GM12878 (cell line): ENCODE measurements at regions not wholly inside any gene's neighbourhood (a gene's known extent, or its start where the extent isn't known, plus 50 kb on each side); places are given as distances from the start of the nearest gene placed in this dataset.

Experiments used
- ATAC-seq: fragments of 200-7000 bp; cut with Tn5 transposase; 3 replicates; pipeline ENCODE4 v1.9.1; 2020; ENCODE audit warnings: mild to moderate bottlenecking, moderate library complexity
- BruUV-seq: library from RNA; stranded (reverse); fragments of 400-500 nt; replicated peaks from 2 replicates; lab custom pipeline; 2021; lab: Mats Ljungman, UMichigan
- CTCF ChIA-PET: fragments of 300-600 bp; sonication (Branson Sonifier 250); formaldehyde crosslinking; extraction: SDS; loops from one replicate; lab custom pipeline; 2021; ENCODE audit warnings: inconsistent platforms; lab: Yijun Ruan, JAX
- POLR2A ChIA-PET: fragments of 350-600 bp; formaldehyde crosslinking; extraction: SDS; loops from one replicate; lab custom pipeline; 2021; ENCODE audit warnings: inconsistent platforms; lab: Charles Lee
- RAD21 ChIA-PET: fragments of 300-600 bp; sonication (Branson Sonifier 250); formaldehyde crosslinking; loops from one replicate; lab custom pipeline; 2023; ENCODE audit warnings: antibody characterized with exemption; ENCODE audit not compliant: unreplicated experiment; lab: Charles Lee
- SMC1A ChIA-PET: fragments of 300-600 bp; sonication (Branson Sonifier 250); formaldehyde crosslinking; loops from one replicate; lab custom pipeline; 2023; ENCODE audit not compliant: unreplicated experiment, uncharacterized antibody; lab: Charles Lee
- DNase-seq: peaks from one replicate; pipeline ENCODE4 v3.0.0-alpha.2; 2011; ENCODE audit warnings: low read depth, low spot score
- FAIRE-seq: peaks from 3 replicates; lab custom pipeline; 2011; peaks lifted over from hg19 to GRCh38; lab: Jason Lieb, UNC
- H2AFZ ChIP-seq: 2 replicates; pipeline ENCODE4 v1.6.0; 2011; ENCODE audit warnings: low read depth, low read length, control low read depth; ENCODE audit not compliant: control insufficient read depth
- H3K27ac ChIP-seq: 2 replicates; pipeline ENCODE4 v1.5.1; 2011; ENCODE audit warnings: control low read depth; ENCODE audit not compliant: control insufficient read depth, insufficient read depth
- H3K27me3 ChIP-seq, 2 experiments: replicated peaks in 1 of 2; 2 replicates each; pipeline versions ENCODE4 v1.6.0 to v1.6.1; 2011; ENCODE audit warnings: low read length in 1 of 2; ENCODE audit not compliant: control insufficient read depth in 2 of 2, insufficient read depth in 2 of 2
- H3K36me3 ChIP-seq, 2 experiments: 2 replicates each; pipeline ENCODE4 v1.5.1; 2011; ENCODE audit warnings: low read length in 1 of 2; ENCODE audit not compliant: control insufficient read depth in 2 of 2, insufficient read depth in 2 of 2
- H3K4me1 ChIP-seq: 2 replicates; pipeline ENCODE4 v1.6.1; 2011; ENCODE audit warnings: mild to moderate bottlenecking, low read length, moderate library complexity, mixed read lengths; ENCODE audit not compliant: control insufficient read depth, insufficient read depth
- H3K4me2 ChIP-seq: 2 replicates; pipeline ENCODE4 v1.6.0; 2011; ENCODE audit warnings: control low read depth; ENCODE audit not compliant: control insufficient read depth, insufficient read depth
- H3K4me3 ChIP-seq: fragments of 200-600 bp; sonication (generic); 2 replicates; pipeline ENCODE4 v1.5.1; 2016
- H3K79me2 ChIP-seq: 2 replicates; pipeline ENCODE4 v1.6.0; 2011; ENCODE audit warnings: low read length; ENCODE audit not compliant: control insufficient read depth, insufficient read depth
- H3K9ac ChIP-seq: 2 replicates; pipeline ENCODE4 v1.8.0; 2011; ENCODE audit warnings: low read length, control low read depth, mixed read lengths; ENCODE audit not compliant: control insufficient read depth, insufficient read depth
- H3K9me3 ChIP-seq: replicated peaks from 3 replicates; pipeline ENCODE4 v1.5.1; 2011; ENCODE audit warnings: mild to moderate bottlenecking, low read length; ENCODE audit not compliant: control insufficient read depth, insufficient read depth
- H4K20me1 ChIP-seq: 2 replicates; pipeline ENCODE4 v1.6.0; 2011; ENCODE audit not compliant: control insufficient read depth, insufficient read depth
- ETV6 ChIP-seq, 2 experiments: fragments of 450-650 bp in 1 of 2; IDR thresholded peaks in 1 of 2; conservative IDR thresholded peaks in 1 of 2; 2 replicates each; pipeline ENCODE4 v1.6.1; 2014; ENCODE audit warnings: antibody characterized with exemption in 1 of 2, borderline replicate concordance in 1 of 2, low read depth in 1 of 2, mild to moderate bottlenecking in 1 of 2, moderate library complexity in 1 of 2
- EZH2 ChIP-seq: IDR thresholded peaks from 2 replicates; pipeline ENCODE4 v1.6.1; 2012; ENCODE audit warnings: low read depth, mild to moderate bottlenecking, control low read depth, inconsistent platforms, low read length, borderline replicate concordance; ENCODE audit not compliant: control insufficient read depth
- KDM1A ChIP-seq: fragments of 200-600 bp; sonication (generic); IDR thresholded peaks from 2 replicates; pipeline ENCODE4 v1.6.1; 2016; ENCODE audit warnings: borderline replicate concordance
- RUNX3 ChIP-seq: IDR thresholded peaks from 2 replicates; pipeline ENCODE4 v1.6.1; 2012; ENCODE audit warnings: low read length, inconsistent platforms
- SIN3A ChIP-seq: IDR thresholded peaks from 2 replicates; pipeline ENCODE4 v1.6.1; 2012; ENCODE audit warnings: low read depth, low read length, improper control_type of control experiment
- SREBF1 ChIP-seq: IDR thresholded peaks from 2 replicates; pipeline ENCODE4 v1.6.1; 2012; ENCODE audit warnings: mild to moderate bottlenecking, low read length
- SUZ12 ChIP-seq: fragments of 200-600 bp; sonication (generic); IDR thresholded peaks from one replicate; pipeline ENCODE4 v1.6.1; 2018; ENCODE audit warnings: antibody characterized with exemption, mild to moderate bottlenecking; ENCODE audit not compliant: unreplicated experiment
- TBL1XR1 ChIP-seq: IDR thresholded peaks from 2 replicates; pipeline ENCODE4 v1.6.1; 2012; ENCODE audit warnings: low read depth, low read length, improper control_type of control experiment
- ZNF384 ChIP-seq: IDR thresholded peaks from 2 replicates; pipeline ENCODE4 v1.6.1; 2012; ENCODE audit warnings: low read depth, mild to moderate bottlenecking, low read length, improper control_type of control experiment, borderline replicate concordance
- WGBS: methylation state at CpG from one replicate; pipeline ENCODE4 v1.1.6; 2016; ENCODE audit warnings: low lambda C conversion rate; ENCODE audit not compliant: insufficient replicate concordance, insufficient coverage; ENCODE audit errors: missing lambda C conversion rate; 5-methylcytosine and 5-hydroxymethylcytosine counted together
- in situ Hi-C: fragments of 300-500 bp; cut with MboI; formaldehyde crosslinking; loops from 9 replicates; pipeline ENCODE4 v1.14.3; 2018; ENCODE audit warnings: mixed read lengths
- intact Hi-C: fragments of 100-400 bp; cut with micrococcal nuclease; formaldehyde crosslinking; loops from one replicate; pipeline ENCODE4 v1.14.2; 2022; ENCODE audit not compliant: unreplicated experiment
- TF ChIP-seq, protein P1 (sequence below): fragments of 450-650 bp; formaldehyde crosslinking; IDR thresholded peaks from 2 replicates; pipeline ENCODE4 v1.4.0; 2022; ENCODE audit warnings: mild to moderate bottlenecking, moderate library complexity
- TF ChIP-seq, protein P2 (sequence below): fragments of 450-650 bp; IDR thresholded peaks from 2 replicates; pipeline ENCODE4 v1.6.1; 2016; ENCODE audit warnings: mild to moderate bottlenecking
- TF ChIP-seq, protein P3 (sequence below): IDR thresholded peaks from 2 replicates; pipeline ENCODE4 v1.6.1; 2012; ENCODE audit warnings: low read depth, low read length, improper control_type of control experiment
- TF ChIP-seq, protein P4 (sequence below): fragments of 450-650 bp; IDR thresholded peaks from 2 replicates; pipeline ENCODE4 v1.6.1; 2018; ENCODE audit warnings: borderline replicate concordance, mild to moderate bottlenecking; ENCODE audit not compliant: partially characterized antibody

DNA sequence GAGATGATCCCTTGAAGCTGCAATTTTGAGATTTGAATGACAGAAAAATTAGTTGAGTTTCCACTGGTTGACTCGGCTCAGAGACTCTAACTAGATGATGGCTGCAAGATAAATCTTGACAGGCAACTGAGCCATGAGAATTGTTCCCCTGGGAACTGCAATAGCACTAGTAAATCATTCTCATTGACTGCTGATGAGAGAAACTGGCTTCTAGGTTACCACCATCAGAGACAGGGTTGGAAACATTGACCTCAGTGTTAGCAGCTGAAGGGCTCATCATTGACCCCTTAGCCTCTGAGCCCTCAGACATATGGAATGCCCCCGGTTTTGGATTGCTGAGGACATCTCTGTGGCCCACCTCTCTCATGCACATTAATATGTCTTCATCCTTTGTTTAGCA lies 125.4 kb upstream of the COX10 start (continued):
- no peak for TF ChIP-seq SREBF1
- TF ChIP-seq ETV6 (conservative IDR thresholded peaks at IDR 0.05 in 1 of 2, IDR thresholded peaks at IDR 0.05 in 1 of 2; ENCODE audit: borderline replicate concordance in 1 of 2, low read depth in 1 of 2) = no peak
- TF ChIP-seq ZNF384 = no peak
- no peak for TF ChIP-seq SUZ12
- TF ChIP-seq EZH2 = no peak
- TF ChIP-seq, protein P1, sequence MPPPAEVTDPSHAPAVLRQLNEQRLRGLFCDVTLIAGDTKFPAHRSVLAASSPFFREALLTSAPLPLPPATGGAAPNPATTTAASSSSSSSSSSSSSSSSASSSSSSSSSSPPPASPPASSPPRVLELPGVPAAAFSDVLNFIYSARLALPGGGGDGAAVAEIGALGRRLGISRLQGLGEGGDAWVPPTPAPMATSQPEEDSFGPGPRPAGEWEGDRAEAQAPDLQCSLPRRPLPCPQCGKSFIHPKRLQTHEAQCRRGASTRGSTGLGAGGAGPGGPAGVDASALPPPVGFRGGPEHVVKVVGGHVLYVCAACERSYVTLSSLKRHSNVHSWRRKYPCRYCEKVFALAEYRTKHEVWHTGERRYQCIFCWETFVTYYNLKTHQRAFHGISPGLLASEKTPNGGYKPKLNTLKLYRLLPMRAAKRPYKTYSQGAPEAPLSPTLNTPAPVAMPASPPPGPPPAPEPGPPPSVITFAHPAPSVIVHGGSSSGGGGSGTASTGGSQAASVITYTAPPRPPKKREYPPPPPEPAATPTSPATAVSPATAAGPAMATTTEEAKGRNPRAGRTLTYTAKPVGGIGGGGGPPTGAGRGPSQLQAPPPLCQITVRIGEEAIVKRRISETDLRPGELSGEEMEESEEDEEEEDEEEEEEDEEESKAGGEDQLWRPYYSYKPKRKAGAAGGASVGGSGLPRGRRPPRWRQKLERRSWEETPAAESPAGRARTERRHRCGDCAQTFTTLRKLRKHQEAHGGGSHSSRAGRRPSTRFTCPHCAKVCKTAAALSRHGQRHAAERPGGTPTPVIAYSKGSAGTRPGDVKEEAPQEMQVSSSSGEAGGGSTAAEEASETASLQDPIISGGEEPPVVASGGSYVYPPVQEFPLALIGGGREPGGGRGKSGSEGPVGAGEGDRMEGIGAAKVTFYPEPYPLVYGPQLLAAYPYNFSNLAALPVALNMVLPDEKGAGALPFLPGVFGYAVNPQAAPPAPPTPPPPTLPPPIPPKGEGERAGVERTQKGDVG (CRISPR knock-in tag) = no peak
- TF ChIP-seq, protein P2, sequence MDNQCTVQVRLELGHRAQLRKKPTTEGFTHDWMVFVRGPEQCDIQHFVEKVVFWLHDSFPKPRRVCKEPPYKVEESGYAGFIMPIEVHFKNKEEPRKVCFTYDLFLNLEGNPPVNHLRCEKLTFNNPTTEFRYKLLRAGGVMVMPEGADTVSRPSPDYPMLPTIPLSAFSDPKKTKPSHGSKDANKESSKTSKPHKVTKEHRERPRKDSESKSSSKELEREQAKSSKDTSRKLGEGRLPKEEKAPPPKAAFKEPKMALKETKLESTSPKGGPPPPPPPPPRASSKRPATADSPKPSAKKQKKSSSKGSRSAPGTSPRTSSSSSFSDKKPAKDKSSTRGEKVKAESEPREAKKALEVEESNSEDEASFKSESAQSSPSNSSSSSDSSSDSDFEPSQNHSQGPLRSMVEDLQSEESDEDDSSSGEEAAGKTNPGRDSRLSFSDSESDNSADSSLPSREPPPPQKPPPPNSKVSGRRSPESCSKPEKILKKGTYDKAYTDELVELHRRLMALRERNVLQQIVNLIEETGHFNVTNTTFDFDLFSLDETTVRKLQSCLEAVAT = no peak

DNA sequence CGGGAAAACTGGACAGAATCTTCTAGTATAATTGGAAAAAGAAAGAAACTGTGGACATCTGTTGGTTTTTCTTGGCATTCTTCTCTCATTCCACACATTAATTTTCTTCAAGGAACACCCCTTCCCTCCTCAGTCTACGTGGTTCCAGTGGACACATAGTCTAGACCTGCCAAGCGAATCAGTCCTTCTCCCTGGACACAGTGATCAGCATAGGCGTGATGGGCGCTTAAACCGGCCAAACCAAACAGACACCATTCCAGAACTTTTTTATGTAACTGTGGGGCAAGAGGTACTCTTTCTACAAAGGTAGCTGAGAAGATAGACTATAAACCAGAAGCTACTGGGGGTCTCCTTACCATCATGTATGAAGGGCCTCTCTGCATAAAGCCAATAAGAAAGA lies 121.8 kb upstream of the COX10 start:
- FAIRE-seq (no peak), ATAC-seq (no peak), DNase-seq (no peak)
- ChIA-PET POLR2A (no interaction called here), SMC1A (no interaction called here), RAD21 (no interaction called here), CTCF (no interaction called here)
- H3K4me2 ChIP-seq = no peak overlapping the region
- no peak overlapping the region for H2AFZ ChIP-seq
- H3K9me3 ChIP-seq = no peaks in the 10 kb centered on the region; the same call in 2 of the 3 replicates
- no peaks in the 10 kb centered on the region for H3K27me3 ChIP-seq
- no peaks in the 10 kb centered on the region for H3K4me1 ChIP-seq
- intact Hi-C loops = no loop called here
- 62% methylated on average over 6 of the region's 6 CpGs for WGBS
- in situ Hi-C loops = no loop called here
- H3K36me3 ChIP-seq = no peaks in the 10 kb centered on the region
- TF ChIP-seq TBL1XR1 (no peak), RUNX3 (no peak), SIN3A (no peak), KDM1A (no peak)
- TF ChIP-seq, protein P3, sequence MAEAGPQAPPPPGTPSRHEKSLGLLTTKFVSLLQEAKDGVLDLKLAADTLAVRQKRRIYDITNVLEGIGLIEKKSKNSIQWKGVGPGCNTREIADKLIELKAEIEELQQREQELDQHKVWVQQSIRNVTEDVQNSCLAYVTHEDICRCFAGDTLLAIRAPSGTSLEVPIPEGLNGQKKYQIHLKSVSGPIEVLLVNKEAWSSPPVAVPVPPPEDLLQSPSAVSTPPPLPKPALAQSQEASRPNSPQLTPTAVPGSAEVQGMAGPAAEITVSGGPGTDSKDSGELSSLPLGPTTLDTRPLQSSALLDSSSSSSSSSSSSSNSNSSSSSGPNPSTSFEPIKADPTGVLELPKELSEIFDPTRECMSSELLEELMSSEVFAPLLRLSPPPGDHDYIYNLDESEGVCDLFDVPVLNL = no peak
- TF ChIP-seq, protein P4, sequence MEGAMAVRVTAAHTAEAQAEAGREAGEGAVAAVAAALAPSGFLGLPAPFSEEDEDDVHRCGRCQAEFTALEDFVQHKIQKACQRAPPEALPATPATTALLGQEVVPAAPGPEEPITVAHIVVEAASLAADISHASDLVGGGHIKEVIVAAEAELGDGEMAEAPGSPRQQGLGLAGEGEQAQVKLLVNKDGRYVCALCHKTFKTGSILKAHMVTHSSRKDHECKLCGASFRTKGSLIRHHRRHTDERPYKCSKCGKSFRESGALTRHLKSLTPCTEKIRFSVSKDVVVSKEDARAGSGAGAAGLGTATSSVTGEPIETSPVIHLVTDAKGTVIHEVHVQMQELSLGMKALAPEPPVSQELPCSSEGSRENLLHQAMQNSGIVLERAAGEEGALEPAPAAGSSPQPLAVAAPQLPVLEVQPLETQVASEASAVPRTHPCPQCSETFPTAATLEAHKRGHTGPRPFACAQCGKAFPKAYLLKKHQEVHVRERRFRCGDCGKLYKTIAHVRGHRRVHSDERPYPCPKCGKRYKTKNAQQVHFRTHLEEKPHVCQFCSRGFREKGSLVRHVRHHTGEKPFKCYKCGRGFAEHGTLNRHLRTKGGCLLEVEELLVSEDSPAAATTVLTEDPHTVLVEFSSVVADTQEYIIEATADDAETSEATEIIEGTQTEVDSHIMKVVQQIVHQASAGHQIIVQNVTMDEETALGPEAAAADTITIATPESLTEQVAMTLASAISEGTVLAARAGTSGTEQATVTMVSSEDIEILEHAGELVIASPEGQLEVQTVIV = no peak
- no peak overlapping the region for H3K9ac ChIP-seq
- H3K4me3 ChIP-seq = no peak overlapping the region
- no peaks in the 10 kb centered on the region for H4K20me1 ChIP-seq
- BruUV-seq = no TSS peak
- no peaks in the 10 kb centered on the region for H3K79me2 ChIP-seq
- no peak overlapping the region for H3K27ac ChIP-seq
